LNCAP (cell line): ENCODE measurements at regions not wholly inside any gene's neighbourhood (a gene's known extent, or its start where the extent isn't known, plus 50 kb on each side); places are given as distances from the start of the nearest gene placed in this dataset.

Experiments used
- TF ChIP-seq, protein P1 (sequence below): fragments of 450-650 bp; IDR thresholded peaks from 2 replicates; pipeline ENCODE4 v1.5.1; 2017; ENCODE audit warnings: mild to moderate bottlenecking

DNA sequence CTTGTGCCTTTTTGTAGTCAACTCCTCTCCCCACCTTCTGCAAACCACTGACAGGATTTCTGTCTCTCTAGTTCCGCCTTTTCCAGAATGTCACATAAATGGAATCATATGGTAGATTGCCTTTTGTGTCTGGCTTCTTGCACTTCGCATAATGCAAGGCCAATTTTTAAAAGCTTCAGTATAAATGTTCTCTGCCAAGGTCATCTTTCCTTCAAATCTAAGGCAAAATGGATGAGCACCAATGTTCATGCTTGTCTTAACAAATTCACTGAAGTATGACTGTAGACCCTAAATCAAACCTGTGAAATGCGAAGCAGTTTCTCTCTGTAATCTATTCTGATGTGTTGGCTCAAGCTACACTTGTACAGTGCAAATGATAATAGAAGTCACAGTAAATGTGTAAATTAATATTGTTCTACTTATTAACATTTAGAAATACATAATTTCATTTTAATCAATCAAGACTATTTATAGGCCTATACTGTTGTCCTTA, 92.8 kb upstream of the GLS start:
- TF ChIP-seq, protein P1, sequence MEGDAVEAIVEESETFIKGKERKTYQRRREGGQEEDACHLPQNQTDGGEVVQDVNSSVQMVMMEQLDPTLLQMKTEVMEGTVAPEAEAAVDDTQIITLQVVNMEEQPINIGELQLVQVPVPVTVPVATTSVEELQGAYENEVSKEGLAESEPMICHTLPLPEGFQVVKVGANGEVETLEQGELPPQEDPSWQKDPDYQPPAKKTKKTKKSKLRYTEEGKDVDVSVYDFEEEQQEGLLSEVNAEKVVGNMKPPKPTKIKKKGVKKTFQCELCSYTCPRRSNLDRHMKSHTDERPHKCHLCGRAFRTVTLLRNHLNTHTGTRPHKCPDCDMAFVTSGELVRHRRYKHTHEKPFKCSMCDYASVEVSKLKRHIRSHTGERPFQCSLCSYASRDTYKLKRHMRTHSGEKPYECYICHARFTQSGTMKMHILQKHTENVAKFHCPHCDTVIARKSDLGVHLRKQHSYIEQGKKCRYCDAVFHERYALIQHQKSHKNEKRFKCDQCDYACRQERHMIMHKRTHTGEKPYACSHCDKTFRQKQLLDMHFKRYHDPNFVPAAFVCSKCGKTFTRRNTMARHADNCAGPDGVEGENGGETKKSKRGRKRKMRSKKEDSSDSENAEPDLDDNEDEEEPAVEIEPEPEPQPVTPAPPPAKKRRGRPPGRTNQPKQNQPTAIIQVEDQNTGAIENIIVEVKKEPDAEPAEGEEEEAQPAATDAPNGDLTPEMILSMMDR: no peak

DNA sequence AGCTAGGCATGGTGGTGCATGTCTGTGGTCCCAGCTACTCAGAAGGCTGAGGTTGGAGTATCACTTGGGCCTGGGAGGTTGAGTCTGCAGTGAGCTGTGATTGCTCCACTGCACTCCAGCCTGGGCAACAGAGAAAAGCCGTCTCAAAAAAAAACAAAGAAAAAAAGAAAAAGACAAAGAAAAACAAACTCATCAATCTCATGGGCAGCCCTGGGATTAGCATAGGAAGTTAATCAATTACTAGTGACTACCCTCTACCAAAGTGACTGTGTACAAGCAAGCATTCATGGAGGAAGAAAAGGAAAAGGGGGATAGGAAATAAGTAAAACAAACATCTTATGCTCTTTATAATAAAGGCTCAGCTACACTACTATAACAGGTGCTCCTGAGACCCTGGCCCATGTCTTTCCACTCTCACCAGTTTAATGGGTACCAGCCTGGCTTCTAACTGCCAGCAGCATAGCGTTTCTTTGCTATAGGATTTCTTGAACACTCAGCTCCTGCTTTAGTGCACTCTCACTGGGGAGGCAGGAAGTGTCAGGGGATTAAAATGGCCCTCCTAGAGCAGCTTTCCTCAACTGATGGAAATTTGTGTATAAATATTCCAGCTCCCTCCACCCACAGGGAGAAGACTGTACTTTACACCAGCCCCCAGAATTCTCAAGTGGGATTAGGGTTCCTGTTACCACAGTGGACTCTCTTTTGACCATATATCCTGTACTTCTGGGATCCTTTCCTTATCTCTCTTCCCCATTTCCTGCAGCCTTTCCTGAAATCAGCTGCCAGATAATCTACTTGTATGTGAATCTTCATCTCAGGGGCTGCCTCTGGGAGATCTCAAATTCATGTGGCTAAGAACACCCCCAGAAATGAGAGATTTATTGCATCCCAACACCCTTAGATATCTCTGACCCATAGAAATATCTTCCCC, 91.3 kb upstream of the GLS start:
- TF ChIP-seq, protein P1: no peak

DNA sequence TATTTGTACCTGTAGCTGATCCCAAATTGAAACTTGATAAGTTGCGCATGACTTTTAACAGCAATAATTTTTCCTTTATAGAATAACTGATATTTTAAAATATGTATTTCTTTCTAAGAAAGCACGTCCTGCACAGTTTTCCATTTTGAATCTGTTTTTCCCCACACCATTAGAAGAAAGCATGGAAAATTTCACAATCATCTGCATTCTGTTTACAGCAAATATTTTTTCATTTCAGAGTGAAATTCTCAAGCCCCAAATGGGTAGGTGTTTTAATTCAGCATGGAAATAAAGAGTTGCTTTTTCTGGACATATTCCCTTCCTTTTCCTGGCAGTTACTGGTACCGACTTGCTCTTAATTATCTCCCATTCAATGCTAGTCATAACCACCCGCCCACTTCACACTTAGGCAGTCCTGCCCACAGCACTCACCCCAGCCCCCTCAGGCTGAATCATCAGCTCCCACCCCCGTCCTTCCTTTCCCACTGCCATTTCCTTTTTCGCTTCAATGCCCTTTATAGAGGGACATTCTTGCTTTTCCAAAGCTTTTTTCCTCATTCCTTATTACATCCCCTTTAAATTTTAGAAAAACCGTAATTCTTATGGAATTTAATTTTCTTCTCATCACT, 89.2 kb upstream of the GLS start:
- TF ChIP-seq, protein P1: no peak

DNA sequence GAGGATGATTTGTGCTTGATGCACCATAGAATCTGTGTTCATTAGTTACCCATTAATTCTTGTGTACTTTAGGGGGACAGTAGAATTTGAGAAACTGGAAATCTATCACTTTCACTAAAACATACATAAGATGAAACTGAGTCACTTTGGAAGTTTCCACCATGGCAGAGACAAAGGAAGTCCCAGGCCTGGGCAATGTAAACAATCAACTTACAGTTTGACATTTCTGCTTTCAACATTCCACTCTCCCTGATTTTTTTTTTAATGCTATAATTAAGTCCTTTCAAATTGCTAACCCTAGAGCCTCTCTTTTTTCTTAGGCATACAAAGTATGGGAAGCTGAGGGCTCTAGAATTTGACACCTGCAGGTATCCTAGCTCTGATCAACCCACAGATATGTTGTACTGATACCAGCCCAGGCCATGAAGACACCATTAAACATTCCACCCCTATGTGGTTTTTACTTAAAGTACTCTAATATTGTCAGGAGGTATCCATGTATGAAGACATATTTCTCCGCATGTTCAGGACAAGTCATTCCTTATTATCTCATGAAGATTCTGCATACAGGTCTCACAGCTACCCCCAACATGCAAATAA, 88.5 kb upstream of the GLS start:
- TF ChIP-seq, protein P1: no peak

DNA sequence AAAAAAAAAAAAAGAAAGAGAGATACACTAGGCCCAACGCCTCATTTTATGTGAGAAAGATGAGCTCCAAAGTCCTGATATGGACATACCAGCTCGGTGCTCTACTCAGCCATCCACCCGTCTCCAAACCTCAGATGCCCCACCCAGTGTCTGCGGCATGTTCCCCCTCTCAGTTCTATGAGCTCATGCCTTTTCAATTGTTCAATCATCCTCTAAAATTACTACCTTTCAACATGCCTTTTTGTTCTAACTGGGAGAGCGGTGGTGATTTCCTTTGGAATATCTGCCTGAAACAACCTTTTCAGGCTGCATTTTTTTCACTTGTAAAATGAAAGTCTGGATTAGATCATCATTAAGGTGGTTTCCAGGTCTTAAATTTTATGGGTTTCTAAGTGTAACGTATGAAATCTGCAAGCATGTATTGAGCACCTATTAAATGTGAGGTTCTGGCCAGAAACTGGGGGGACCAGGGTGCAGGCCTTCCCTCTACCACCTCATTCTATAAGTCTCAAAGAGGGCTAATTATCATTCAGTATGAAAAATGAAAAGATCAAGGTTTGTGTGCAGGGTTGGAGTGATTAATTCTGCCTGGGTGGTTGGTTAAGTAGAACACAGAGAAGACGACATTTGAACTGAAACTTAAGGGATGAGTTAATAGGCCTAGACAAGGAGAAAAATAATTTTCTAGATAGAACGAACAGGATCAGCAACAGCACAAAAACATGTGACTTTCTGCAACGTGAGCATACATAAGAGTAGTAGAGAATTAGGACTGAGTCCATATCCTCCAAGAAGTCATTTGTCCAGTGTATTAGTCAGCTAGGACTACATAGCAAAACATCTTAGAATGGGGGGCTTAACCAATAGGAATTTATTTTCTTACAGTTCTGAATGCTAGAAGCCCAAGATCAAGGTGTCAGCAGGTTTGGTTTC, 87.4 kb upstream of the GLS start:
- TF ChIP-seq, protein P1: no peak

DNA sequence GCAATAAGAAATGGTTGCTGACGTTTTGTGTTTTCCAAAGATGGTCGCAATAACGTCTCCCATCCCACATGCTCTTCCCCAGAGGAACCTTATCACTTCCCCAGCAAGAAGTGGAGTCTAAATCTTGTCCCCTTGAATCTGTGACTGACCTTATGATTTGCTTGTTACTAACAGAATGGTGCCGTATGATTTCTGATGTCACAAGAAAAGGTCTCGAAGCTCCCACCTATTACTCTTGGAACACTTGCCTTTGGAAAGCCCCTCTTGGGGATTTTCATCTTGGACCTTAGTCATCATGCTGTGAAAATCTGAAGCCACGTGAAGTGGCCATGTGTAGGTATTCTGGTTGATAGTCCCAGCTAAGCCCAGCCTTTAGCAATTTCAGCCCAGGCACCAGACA, 86.2 kb upstream of the GLS start:
- TF ChIP-seq, protein P1: no peak

DNA sequence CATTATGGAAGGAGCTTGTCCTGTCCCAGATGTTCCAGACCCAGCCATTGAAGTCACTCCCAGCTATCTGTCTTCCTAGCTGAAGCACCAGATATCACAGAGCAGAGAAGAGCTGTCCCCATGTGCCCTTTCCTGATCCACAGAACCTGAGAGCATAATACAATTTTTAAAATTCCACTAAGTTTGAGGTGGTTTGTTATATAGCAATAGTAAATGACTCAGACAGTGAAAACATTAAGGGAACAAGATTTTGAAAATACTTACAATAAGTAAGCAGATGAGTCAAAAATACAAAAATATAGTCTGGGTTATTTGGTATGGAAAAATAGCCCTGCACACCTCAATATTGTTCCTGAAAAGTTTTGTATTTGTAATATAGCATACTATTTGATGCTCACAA, 85.8 kb upstream of the GLS start:
- TF ChIP-seq, protein P1: no peak
